WTC11 (cell line): ENCODE measurements at regions not wholly inside any gene's neighbourhood (a gene's known extent, or its start where the extent isn't known, plus 50 kb on each side); places are given as distances from the start of the nearest gene placed in this dataset.

ENCODE experiments used
- CREM ChIP-seq: sonication (generic); formaldehyde crosslinking; IDR thresholded peaks from 2 replicates; pipeline ENCODE4 v1.8.1; 2022; ENCODE audit warnings: mild to moderate bottlenecking, missing genetic modification reagents, moderate library complexity
- GABPB1 ChIP-seq: sonication (generic); formaldehyde crosslinking; IDR thresholded peaks from 2 replicates; pipeline ENCODE4 v1.8.1; 2023; ENCODE audit warnings: mild to moderate bottlenecking, missing genetic modification reagents
- GTF2I ChIP-seq: fragments of 250-450 bp; sonication (Bioruptor Pico); conservative IDR thresholded peaks from 2 replicates; pipeline ENCODE4 v1.4.0; 2021; ENCODE audit warnings: mild to moderate bottlenecking
- NR1H2 ChIP-seq: sonication (generic); formaldehyde crosslinking; IDR thresholded peaks from 2 replicates; pipeline ENCODE4 v1.9.0; 2021; ENCODE audit warnings: mild to moderate bottlenecking, moderate library complexity, missing genetic modification reagents
- NR2C2 ChIP-seq: sonication (generic); formaldehyde crosslinking; IDR thresholded peaks from 2 replicates; pipeline ENCODE4 v1.8.0; 2022; ENCODE audit warnings: mild to moderate bottlenecking, missing genetic modification reagents
- SMAD3 ChIP-seq: sonication (generic); formaldehyde crosslinking; IDR thresholded peaks from 2 replicates; pipeline ENCODE4 v1.8.0; 2022; ENCODE audit warnings: missing genetic modification reagents, mild to moderate bottlenecking, borderline replicate concordance
- ZNF671 ChIP-seq: fragments of 250-450 bp; sonication (Bioruptor Pico); IDR thresholded peaks from 2 replicates; pipeline ENCODE4 v1.8.0; 2021; ENCODE audit warnings: mild to moderate bottlenecking
- TF ChIP-seq, protein P1 (sequence below): sonication (generic); formaldehyde crosslinking; IDR thresholded peaks from 2 replicates; pipeline ENCODE4 v1.8.0; 2023; ENCODE audit warnings: mild to moderate bottlenecking, missing genetic modification reagents
- TF ChIP-seq, protein P2 (sequence below): fragments of 200-600 bp; IDR thresholded peaks from 2 replicates; pipeline ENCODE4 v1.8.0; 2022; ENCODE audit warnings: antibody characterized with exemption
- TF ChIP-seq, protein P3 (sequence below): sonication (generic); formaldehyde crosslinking; IDR thresholded peaks from 2 replicates; pipeline ENCODE4 v1.8.1; 2023; ENCODE audit warnings: mild to moderate bottlenecking, missing genetic modification reagents
- TF ChIP-seq, protein P4 (sequence below): sonication (generic); formaldehyde crosslinking; IDR thresholded peaks from 2 replicates; pipeline ENCODE4 v1.8.0; 2022; ENCODE audit warnings: mild to moderate bottlenecking, missing genetic modification reagents
- TF ChIP-seq, protein P5 (sequence below): sonication (generic); formaldehyde crosslinking; IDR thresholded peaks from 2 replicates; pipeline ENCODE4 v1.8.0; 2022; ENCODE audit warnings: mild to moderate bottlenecking, missing genetic modification reagents

DNA sequence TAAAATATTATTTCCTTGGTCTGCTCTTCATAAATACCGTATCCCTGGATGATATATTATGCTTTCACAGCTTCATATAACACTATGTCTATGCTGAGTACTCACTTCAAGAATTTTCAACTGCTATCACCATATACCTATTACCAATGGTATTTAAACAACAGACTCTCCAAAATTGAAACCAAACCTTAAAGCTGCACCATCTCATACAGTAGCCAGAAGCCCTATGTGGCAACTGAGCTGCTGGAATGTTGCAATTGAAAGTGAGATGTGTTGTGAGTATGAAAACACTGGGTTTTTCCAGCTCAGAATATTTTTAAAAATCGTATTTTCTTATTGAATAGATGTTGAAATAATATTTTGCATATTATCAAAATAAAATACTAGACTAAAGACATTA lies 130.1 kb upstream of the GOLGA6L6 start:
- TF ChIP-seq, protein P1, sequence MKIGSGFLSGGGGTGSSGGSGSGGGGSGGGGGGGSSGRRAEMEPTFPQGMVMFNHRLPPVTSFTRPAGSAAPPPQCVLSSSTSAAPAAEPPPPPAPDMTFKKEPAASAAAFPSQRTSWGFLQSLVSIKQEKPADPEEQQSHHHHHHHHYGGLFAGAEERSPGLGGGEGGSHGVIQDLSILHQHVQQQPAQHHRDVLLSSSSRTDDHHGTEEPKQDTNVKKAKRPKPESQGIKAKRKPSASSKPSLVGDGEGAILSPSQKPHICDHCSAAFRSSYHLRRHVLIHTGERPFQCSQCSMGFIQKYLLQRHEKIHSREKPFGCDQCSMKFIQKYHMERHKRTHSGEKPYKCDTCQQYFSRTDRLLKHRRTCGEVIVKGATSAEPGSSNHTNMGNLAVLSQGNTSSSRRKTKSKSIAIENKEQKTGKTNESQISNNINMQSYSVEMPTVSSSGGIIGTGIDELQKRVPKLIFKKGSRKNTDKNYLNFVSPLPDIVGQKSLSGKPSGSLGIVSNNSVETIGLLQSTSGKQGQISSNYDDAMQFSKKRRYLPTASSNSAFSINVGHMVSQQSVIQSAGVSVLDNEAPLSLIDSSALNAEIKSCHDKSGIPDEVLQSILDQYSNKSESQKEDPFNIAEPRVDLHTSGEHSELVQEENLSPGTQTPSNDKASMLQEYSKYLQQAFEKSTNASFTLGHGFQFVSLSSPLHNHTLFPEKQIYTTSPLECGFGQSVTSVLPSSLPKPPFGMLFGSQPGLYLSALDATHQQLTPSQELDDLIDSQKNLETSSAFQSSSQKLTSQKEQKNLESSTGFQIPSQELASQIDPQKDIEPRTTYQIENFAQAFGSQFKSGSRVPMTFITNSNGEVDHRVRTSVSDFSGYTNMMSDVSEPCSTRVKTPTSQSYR (CRISPR knock-in tag): no peak
- no peak for TF ChIP-seq GABPB1
- TF ChIP-seq, protein P2, sequence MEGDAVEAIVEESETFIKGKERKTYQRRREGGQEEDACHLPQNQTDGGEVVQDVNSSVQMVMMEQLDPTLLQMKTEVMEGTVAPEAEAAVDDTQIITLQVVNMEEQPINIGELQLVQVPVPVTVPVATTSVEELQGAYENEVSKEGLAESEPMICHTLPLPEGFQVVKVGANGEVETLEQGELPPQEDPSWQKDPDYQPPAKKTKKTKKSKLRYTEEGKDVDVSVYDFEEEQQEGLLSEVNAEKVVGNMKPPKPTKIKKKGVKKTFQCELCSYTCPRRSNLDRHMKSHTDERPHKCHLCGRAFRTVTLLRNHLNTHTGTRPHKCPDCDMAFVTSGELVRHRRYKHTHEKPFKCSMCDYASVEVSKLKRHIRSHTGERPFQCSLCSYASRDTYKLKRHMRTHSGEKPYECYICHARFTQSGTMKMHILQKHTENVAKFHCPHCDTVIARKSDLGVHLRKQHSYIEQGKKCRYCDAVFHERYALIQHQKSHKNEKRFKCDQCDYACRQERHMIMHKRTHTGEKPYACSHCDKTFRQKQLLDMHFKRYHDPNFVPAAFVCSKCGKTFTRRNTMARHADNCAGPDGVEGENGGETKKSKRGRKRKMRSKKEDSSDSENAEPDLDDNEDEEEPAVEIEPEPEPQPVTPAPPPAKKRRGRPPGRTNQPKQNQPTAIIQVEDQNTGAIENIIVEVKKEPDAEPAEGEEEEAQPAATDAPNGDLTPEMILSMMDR: no peak
- TF ChIP-seq, protein P3, sequence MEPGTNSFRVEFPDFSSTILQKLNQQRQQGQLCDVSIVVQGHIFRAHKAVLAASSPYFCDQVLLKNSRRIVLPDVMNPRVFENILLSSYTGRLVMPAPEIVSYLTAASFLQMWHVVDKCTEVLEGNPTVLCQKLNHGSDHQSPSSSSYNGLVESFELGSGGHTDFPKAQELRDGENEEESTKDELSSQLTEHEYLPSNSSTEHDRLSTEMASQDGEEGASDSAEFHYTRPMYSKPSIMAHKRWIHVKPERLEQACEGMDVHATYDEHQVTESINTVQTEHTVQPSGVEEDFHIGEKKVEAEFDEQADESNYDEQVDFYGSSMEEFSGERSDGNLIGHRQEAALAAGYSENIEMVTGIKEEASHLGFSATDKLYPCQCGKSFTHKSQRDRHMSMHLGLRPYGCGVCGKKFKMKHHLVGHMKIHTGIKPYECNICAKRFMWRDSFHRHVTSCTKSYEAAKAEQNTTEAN (CRISPR knock-in tag): no peak
- TF ChIP-seq NR1H2 (CRISPR knock-in tag): no peak
- no peak for TF ChIP-seq CREM (CRISPR knock-in tag)
- TF ChIP-seq, protein P4, sequence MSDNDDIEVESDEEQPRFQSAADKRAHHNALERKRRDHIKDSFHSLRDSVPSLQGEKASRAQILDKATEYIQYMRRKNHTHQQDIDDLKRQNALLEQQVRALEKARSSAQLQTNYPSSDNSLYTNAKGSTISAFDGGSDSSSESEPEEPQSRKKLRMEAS (CRISPR knock-in tag): no peak
- TF ChIP-seq NR2C2 (CRISPR knock-in tag): no peak
- no peak for TF ChIP-seq GTF2I
- TF ChIP-seq, protein P5, sequence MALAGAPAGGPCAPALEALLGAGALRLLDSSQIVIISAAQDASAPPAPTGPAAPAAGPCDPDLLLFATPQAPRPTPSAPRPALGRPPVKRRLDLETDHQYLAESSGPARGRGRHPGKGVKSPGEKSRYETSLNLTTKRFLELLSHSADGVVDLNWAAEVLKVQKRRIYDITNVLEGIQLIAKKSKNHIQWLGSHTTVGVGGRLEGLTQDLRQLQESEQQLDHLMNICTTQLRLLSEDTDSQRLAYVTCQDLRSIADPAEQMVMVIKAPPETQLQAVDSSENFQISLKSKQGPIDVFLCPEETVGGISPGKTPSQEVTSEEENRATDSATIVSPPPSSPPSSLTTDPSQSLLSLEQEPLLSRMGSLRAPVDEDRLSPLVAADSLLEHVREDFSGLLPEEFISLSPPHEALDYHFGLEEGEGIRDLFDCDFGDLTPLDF (CRISPR knock-in tag): no peak
- no peak for TF ChIP-seq ZNF671
- TF ChIP-seq SMAD3 (CRISPR knock-in tag): no peak
